HUDEP-2 (cell line): ENCODE measurements at regions not wholly inside any gene's neighbourhood (a gene's known extent, or its start where the extent isn't known, plus 50 kb on each side); places are given as distances from the start of the nearest gene placed in this dataset.

ENCODE experiments used
- DNase-seq, 76 experiments: peaks; one replicate each; lab custom pipeline; 2025; ENCODE audit not compliant: unreplicated experiment in 76 of 76; lab: John Stamatoyannopoulos, UW

GRCh38 chr20:11371831-11372230 is 545.9 kb upstream of the BTBD3 start:
- no peak for DNase-seq

- DNase-seq, result peak in 3 of 76 experiments; percentile 0 to 12 (median 1)
These were observed 544.6 kb upstream of the BTBD3 start for GRCh38 chr20:11372876-11373790.

GRCh38 chr20:11375335-11375734 is 542.4 kb upstream of the BTBD3 start:
- no peak for DNase-seq

DNA sequence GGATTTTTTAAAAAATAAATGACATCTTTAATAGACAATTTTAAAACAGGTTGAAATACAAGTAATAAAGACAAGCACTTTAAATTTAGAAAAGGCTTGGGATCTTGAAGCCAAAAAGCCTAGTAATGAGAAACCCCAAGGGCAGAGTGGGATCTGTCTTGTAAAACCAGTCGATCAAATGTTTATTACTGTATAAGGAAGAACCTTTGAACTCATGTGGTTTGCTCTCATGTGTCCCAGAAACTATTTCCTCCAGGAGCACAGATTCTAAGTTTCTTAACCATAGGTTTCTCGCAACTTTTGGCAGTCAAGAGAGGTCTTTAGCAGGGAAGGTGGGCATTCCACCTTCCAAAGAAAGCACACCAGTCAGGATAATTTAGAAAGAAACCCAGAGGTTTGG is 541.7 kb upstream of the BTBD3 start:
- no peak for DNase-seq

DNA sequence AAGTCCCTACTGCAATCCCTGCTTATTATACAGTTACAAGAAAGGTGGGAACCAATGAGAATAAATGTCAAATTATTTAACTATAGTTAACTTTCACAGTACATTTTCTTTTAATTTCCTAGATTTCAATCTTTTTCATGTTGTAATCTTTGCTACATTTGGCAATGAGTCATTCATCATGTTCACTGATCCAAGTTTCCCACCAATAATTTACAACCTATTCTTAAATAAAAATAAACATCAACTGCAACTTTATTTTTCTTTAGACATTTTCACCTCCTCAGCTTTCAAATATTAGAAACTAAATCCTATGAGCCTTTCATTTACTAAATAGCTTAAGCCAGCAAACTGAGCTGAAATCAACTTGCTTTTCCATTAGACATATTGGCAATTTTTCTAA is 541.3 kb upstream of the BTBD3 start:
- no peak for DNase-seq

GRCh38 chr20:11376998-11377397 is 540.7 kb upstream of the BTBD3 start:
- no peak for DNase-seq

DNA sequence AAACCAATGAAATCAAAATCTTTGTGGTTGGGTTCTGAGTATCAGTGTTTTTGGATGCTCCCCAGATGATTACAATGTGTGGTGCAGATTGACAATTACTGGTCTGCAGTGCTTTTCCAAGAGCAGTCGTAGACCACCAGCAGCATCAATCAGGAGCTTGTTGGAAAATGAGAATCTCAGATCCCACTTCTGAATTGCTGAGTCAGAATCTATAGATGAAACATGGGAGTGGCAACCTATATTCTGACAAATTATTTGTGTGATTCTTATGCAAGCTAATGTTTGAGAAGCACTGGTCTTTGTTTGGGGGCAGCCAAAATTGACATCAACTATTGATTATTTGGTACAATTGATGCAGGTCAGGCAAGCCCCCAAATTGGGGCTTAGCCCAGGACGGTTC is 539.9 kb upstream of the BTBD3 start:
- no peak for DNase-seq

DNA sequence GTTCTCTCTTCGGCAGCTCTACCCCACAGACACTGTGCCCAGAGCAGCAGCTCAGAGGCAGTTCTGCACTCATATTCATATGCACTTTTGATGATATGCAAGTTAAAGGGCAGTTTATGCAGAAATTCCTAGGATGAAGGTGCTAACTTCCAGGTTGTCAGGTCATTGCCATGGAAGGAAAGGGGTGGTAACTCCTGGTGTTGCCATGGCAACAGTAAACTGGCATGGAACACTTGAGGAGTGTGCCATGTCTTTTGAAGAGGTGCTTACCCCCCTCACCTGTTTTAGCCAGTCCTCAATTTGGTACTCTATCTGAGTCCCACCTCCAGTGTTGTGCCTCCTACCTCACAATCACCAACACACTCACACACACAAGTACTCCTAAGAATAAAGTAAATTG is 539.4 kb upstream of the BTBD3 start:
- DNase-seq, result no peak

- DNase-seq, result peak in 6 of 76 experiments; percentile 1 to 11 (median 2)
These were observed 538.3 kb upstream of the BTBD3 start for GRCh38 chr20:11379257-11380011.

GRCh38 chr20:11380283-11380682 is 537.4 kb upstream of the BTBD3 start:
- no peak for DNase-seq

DNA sequence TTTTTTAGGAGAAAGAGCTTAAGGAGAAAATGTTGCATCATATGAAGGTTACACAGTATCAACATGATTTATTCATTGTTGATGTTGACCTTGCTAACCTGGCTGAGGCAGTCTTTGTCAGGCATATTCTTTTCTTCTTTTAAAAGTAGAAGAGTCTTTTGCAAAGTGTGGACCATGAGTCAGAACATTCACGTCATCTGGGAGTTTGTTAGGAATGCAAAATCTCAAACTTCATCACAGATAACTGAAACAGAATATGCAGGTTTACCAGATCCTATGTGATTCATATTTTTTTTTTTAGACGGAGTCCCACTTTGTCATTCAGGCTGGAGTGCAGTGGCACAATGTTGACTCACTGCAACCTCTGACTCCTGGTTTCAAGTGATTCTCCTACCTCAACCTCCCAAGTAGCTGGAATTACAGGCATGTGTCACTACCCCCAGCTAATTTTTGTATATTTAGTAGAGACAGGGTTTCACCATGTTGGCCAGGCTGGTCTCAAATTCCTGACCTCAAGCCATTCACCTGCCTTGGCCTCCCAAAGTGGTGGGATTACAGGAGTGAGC is 530.4 kb upstream of the BTBD3 start:
- no peak for DNase-seq

- no peak for DNase-seq
These were observed 528.5 kb upstream of the BTBD3 start for GRCh38 chr20:11389186-11389585.

DNA sequence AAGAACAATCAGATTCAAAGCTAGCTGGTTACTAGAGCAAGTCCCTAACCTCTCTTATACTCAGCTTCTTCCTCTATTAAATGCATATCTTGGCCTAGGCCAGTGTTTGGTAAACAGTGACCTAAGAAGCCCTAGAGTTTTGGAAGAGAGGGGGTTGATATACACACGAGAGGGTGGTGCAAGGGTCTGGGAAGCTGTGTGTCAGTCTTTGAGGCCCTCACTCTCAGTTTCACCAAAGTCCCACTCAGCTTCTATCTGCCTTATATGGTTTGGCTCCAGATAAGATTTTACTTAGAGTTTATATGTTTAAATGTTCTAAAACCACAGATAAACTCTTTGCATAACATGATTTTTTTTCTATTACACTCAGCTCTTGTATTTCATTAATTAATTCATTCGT is 526.1 kb upstream of the BTBD3 start:
- DNase-seq, result no peak

DNA sequence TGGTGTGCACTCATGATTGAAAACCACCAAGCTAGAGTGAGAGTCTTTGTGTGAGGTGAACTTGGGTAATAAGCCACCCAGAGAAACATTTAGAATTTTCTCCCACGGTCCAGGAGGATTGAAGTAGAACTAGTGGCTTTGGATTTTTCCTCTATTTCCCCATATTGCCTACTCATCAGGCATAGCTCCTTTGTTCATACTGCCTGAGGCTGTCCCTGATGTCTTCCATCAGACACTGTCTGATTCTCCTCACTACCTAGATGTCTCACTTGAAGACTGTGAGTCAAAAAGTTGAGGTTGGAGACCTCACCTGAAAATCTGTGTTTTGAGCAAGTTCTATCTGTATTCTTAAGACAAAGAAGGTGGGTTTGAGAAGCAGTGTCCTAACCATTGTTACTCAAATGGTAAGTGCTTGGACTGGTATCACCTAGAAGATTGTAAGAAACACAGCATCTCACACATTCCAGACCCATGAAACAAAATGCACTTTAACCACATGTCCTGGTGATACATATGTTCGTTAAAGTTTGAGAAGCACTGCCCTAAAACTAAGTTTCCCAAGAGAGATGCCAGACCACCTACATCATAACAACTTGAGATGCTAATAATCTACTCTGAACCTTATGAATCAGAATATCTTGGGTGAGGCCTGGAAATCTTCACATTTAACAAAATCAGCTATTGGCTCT is 523.4 kb upstream of the BTBD3 start:
- no peak for DNase-seq

DNA sequence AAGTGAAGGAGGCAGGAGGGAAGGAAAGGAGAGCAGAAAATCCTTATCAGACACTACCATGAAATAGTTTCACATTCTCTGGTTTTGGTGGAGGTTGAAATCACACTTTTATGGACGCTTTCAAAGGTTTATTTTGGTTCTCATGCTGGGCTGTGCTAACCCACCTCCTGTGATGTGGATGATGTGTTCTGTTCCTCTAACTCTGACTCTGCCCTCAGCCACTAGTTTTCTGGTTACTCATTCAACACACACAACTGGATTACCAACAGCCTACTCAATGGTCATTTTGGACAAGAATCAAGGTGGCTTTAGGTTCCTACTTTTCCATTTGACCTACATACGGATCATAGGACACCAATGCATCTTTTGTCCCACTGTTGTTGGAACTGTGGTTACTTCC is 522.1 kb upstream of the BTBD3 start:
- no peak for DNase-seq

GRCh38 chr20:11401988-11402387 is 515.7 kb upstream of the BTBD3 start:
- DNase-seq, result peak in 1 of 76 experiments; percentile 2

GRCh38 chr20:11403711-11404110 is 514.0 kb upstream of the BTBD3 start:
- peak in 72 of 76 experiments; percentile 15 to 87 (median 63) for DNase-seq

DNA sequence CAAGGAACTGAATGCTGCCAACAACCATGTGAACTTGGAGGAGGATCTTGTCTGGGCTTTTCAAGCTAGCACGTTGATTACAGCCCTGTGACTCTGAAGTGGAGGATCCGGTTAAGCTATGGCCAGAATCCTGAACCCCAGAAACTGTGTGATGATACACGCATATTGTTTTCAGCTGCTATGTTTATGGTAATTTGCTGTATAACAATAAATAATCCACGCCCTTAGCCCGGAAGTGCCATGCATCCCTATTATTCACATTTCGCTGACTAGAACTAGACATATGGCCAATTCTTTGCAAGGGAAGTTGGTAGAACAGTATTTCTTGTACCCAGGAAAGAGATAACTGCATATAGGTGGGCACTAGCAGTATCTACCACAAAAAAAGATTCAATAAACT is 510.8 kb upstream of the BTBD3 start:
- no peak for DNase-seq

DNA sequence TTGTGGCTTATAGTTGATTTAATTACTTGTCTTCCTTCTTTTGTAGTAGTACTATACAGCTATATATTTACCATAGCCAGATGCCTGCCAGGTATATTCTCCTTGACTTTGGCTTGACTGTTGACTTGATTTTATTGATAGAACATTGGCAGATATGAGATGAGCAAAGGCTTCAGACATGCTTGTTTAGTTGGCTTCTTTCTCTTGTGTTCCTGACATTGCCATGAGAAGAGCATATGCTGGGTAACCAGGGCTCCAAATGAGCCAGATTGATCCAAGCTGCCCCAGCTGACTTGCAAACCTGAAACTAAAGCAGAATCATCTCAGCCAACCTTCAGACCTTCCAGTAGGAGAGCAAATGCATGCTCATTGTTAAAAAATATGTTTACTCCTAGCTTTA is 508.1 kb upstream of the BTBD3 start:
- DNase-seq, result no peak

GRCh38 chr20:11411765-11412164 is 505.9 kb upstream of the BTBD3 start:
- DNase-seq, result no peak

DNA sequence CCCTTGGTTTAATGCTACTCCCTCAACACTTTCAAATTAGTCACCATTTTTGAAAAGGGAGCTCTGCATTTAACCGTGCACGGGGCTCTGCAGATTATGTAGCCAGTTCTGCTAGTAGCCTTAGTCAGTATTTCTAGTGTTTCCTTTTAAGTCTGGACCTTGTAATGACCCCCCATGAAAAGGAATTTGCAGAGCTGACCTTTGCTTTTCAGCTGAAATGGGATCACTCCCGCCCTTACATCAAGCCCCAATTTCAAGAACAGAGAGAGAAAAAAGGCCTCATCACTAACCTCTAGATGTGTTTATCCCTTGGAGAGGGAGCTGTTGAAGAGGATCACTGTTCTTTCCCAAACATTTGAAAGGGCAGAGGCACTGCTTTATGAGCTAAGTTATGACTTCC is 490.7 kb upstream of the BTBD3 start:
- DNase-seq, result no peak
